ENCODE measurements at regions not wholly inside any gene's neighbourhood (a gene's known extent, or its start where the extent isn't known, plus 50 kb on each side); places are given as distances from the start of the nearest gene placed in this dataset.

DNA sequence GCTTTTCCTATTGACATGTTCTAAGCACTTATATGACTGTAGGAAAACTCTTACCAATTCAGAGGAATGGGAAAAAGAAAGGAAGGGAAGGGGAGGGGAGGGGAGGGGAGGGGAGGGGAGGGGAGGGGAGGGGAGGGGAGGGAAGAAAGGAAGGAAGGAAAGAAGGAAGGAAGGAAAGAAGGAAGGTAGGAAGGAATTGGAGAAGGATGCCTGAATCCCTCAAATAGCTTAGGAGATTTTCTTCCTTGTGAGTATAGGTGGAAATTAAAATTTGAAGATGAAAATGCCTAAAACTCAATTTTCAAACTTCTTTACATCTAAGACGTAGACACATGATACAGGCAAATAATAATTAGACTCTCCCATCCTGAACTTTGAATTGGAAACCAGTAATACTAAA is 463.1 kb downstream of the SATB2 start:
- Mint-ChIP-seq H3K9me3 (peaks cover 6% of the 10 kb centered on the region), H3K4me1 (ENCODE audit: low read depth) (no peaks in the 10 kb centered on the region), H3K36me3 (ENCODE audit: low read depth) (no peaks in the 10 kb centered on the region), H3K27ac (no peak overlapping the region), H3K27me3 (no peaks in the 10 kb centered on the region), H3K4me3 (no peak overlapping the region)
- TF ChIP-seq, protein P1, sequence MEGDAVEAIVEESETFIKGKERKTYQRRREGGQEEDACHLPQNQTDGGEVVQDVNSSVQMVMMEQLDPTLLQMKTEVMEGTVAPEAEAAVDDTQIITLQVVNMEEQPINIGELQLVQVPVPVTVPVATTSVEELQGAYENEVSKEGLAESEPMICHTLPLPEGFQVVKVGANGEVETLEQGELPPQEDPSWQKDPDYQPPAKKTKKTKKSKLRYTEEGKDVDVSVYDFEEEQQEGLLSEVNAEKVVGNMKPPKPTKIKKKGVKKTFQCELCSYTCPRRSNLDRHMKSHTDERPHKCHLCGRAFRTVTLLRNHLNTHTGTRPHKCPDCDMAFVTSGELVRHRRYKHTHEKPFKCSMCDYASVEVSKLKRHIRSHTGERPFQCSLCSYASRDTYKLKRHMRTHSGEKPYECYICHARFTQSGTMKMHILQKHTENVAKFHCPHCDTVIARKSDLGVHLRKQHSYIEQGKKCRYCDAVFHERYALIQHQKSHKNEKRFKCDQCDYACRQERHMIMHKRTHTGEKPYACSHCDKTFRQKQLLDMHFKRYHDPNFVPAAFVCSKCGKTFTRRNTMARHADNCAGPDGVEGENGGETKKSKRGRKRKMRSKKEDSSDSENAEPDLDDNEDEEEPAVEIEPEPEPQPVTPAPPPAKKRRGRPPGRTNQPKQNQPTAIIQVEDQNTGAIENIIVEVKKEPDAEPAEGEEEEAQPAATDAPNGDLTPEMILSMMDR (IDR thresholded peaks at IDR 0.05), result no peak
- intact Hi-C loops (cut with micrococcal nuclease), result no loop called here
- no peak for ATAC-seq
- DNase-seq, result no peak
- POLR2A ChIA-PET, result no interaction called here
- CTCF ChIA-PET, result no interaction called here

DNA sequence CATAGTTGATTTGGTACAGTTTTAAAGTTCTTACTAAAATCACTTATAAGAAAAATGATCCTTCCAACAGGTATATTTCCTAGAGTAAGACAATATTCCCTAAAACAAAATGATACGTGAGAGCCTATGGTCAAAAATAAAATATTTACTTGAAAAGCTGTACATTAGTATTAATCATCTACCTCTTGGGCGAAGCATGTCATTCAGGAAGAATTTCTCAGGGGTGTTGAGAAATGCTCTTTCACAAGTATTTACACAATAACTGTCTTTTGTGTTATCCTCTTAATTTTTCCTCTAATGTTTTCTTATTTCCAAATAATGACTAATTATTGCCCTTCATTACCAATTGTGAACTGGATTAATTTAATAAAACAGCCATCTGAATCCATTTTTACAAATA is 466.3 kb downstream of the SATB2 start:
- intact Hi-C loops (cut with micrococcal nuclease), result no loop called here
- DNase-seq (no peak), ATAC-seq (no peak)
- TF ChIP-seq, protein P1 (IDR thresholded peaks at IDR 0.05), result no peak
- H3K4me1 Mint-ChIP-seq (ENCODE audit: low read depth), result no peaks in the 10 kb centered on the region
- peaks cover 5% of the 10 kb centered on the region for H3K9me3 Mint-ChIP-seq
- ChIA-PET CTCF (no interaction called here), POLR2A (no interaction called here)
- no peaks in the 10 kb centered on the region for H3K36me3 Mint-ChIP-seq (ENCODE audit: low read depth)
- H3K27ac Mint-ChIP-seq, result no peak overlapping the region
- H3K27me3 Mint-ChIP-seq, result no peaks in the 10 kb centered on the region
- no peak overlapping the region for H3K4me3 Mint-ChIP-seq

DNA sequence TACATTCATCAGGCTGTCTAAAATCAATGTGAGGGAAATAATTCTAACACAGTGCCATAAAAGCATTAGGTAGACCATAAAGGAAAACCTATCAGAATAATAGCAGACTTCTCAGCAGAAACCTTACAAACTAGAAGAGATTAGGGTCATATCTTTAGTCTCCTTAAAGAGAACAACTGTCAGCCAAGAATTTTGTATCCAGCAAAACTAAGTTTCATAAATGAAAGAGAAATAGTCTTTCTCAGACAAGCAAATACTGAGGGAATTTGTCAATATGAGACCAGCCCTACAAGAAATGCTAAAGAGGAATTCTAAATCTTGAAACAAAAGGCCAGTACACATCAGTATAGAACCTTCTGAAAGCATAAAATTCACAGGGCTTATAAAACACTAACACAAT is 482.0 kb downstream of the SATB2 start:
- Mint-ChIP-seq H3K27me3 (no peaks in the 10 kb centered on the region), H3K27ac (no peak overlapping the region), H3K4me3 (no peak overlapping the region), H3K36me3 (ENCODE audit: low read depth) (no peaks in the 10 kb centered on the region), H3K9me3 (peaks cover 12% of the 10 kb centered on the region), H3K4me1 (ENCODE audit: low read depth) (no peaks in the 10 kb centered on the region)
- intact Hi-C loops (cut with micrococcal nuclease), result no loop called here
- ATAC-seq, result no peak
- TF ChIP-seq, protein P1 (IDR thresholded peaks at IDR 0.05), result no peak
- CTCF ChIA-PET, result no interaction called here
- POLR2A ChIA-PET, result no interaction called here
- no peak for DNase-seq

DNA sequence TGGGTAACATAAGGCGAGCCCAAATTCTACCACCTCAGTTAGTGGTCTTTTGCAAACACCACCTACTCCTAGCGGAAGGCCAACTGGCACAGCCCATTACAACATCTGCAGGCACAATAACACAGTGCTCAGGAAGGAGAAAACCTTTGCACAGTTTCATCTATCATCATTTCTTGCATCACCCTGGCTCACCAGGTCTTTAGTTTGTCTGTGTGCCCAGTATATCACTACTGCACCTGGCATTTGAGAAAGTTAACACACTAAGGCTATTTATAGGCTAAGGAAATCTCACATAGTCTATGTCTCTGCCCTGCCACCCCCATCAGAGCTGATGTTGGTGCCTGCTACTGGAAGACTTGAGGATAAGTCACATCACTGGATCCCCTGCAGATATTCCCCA is 484.0 kb downstream of the SATB2 start:
- ChIA-PET CTCF (no interaction called here), POLR2A (no interaction called here)
- Mint-ChIP-seq H3K4me3 (no peak overlapping the region), H3K36me3 (ENCODE audit: low read depth) (no peaks in the 10 kb centered on the region), H3K4me1 (ENCODE audit: low read depth) (no peaks in the 10 kb centered on the region), H3K27me3 (no peaks in the 10 kb centered on the region), H3K27ac (no peak overlapping the region), H3K9me3 (peaks cover 12% of the 10 kb centered on the region)
- DNase-seq, result no peak
- intact Hi-C loops (cut with micrococcal nuclease), result no loop called here
- TF ChIP-seq, protein P1 (IDR thresholded peaks at IDR 0.05), result no peak
- ATAC-seq, result no peak

DNA sequence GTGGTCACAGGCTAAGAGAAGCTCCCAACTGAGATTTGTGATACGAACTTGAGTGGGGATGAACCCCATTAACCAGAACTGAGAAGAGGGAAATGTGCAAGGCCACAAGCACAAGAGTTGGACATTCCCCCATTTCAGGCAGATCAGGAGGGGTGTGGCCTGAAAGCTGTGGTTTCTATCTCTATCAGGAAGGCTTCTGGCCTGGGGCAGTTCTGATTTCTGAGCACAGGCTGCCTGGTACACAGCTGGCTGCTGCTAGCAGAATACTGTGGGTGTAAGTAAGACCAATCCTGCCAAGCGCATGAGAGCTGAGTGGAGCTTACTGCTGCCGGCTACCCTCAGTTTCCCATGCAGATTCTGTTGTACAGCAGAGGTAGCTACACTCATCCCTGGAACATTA is 484.6 kb downstream of the SATB2 start:
- Mint-ChIP-seq H3K9me3 (peaks cover 12% of the 10 kb centered on the region), H3K4me1 (ENCODE audit: low read depth) (no peaks in the 10 kb centered on the region), H3K36me3 (ENCODE audit: low read depth) (no peaks in the 10 kb centered on the region), H3K4me3 (no peak overlapping the region), H3K27ac (no peak overlapping the region), H3K27me3 (no peaks in the 10 kb centered on the region)
- ATAC-seq, result no peak
- intact Hi-C loops (cut with micrococcal nuclease), result no loop called here
- no peak for DNase-seq
- TF ChIP-seq, protein P1 (IDR thresholded peaks at IDR 0.05), result no peak
- ChIA-PET CTCF (no interaction called here), POLR2A (no interaction called here)

Data from activated CD8-positive, alpha-beta T cell treated with anti-CD3 and anti-CD28 coated beads for 36 hours (primary cell).